Activated naive CD8-positive, alpha-beta T cell treated with anti-CD3 and anti-CD28 coated beads, Interleukin-2, amount 10 ng/mL, durations not matched to agents 7 days and 5 days (primary cell): ENCODE measurements at regions not wholly inside any gene's neighbourhood (a gene's known extent, or its start where the extent isn't known, plus 50 kb on each side); places are given as distances from the start of the nearest gene placed in this dataset.
"Not testable (repeated sequence)": the region's sequence is repeated elsewhere in the genome, so short reads cannot be mapped to it uniquely, and the experiment has no call there.

Source experiments
- ATAC-seq: fragments of 150-1000 bp; cut with Tn5 transposase; one replicate; pipeline ENCODE4 v1.10.0; 2021; ENCODE audit warnings: low read depth, moderate library complexity
- POLR2A ChIA-PET: fragments of 350-600 bp; sonication (Branson Sonifier 250); formaldehyde crosslinking; loops from one replicate; lab custom pipeline; 2021; ENCODE audit warnings: antibody characterized with exemption; lab: Charles Lee
- DNase-seq: peaks from one replicate; pipeline ENCODE4 v3.0.0; 2021
- H3K27ac Mint-ChIP-seq: one replicate; pipeline ENCODE4 v1.8.0; 2022; ENCODE audit warnings: mild to moderate bottlenecking, mixed read lengths
- H3K27me3 Mint-ChIP-seq: one replicate; pipeline ENCODE4 v1.8.0; 2022; ENCODE audit warnings: mild to moderate bottlenecking, moderate library complexity, mixed read lengths
- H3K36me3 Mint-ChIP-seq: one replicate; pipeline ENCODE4 v1.8.0; 2021; ENCODE audit warnings: mild to moderate bottlenecking, mixed read lengths
- H3K4me1 Mint-ChIP-seq: one replicate; pipeline ENCODE4 v1.8.0; 2021; ENCODE audit warnings: mixed read lengths
- H3K4me3 Mint-ChIP-seq: one replicate; pipeline ENCODE4 v1.8.0; 2022; ENCODE audit warnings: mild to moderate bottlenecking, moderate library complexity, mixed read lengths
- H3K9me3 Mint-ChIP-seq: one replicate; pipeline ENCODE4 v1.8.0; 2021; ENCODE audit warnings: mixed read lengths

- Mint-ChIP-seq H3K27ac (no peak overlapping the region), H3K27me3 (no peaks in the 10 kb centered on the region)
- ATAC-seq: no peak
These were observed 408.6 kb upstream of the ACTRT1 start for GRCh38 chrX:128460835-128461234.

GRCh38 chrX:128458888-128459287, 406.7 kb upstream of the ACTRT1 start:
- Mint-ChIP-seq H3K4me1 (no peaks in the 10 kb centered on the region), H3K36me3 (no peaks in the 10 kb centered on the region), H3K9me3 (peaks cover 3% of the 10 kb centered on the region), H3K27ac (no peak overlapping the region), H3K27me3 (no peaks in the 10 kb centered on the region), H3K4me3 (no peak overlapping the region)
- POLR2A ChIA-PET: no interaction called here
- DNase-seq (no peak), ATAC-seq (no peak)

More at GRCh38 chrX:128460835-128461234, 408.6 kb upstream of the ACTRT1 start:
- no peak overlapping the region for H3K4me3 Mint-ChIP-seq
- no peaks in the 10 kb centered on the region for H3K9me3 Mint-ChIP-seq
- DNase-seq: no peak
- POLR2A ChIA-PET: no interaction called here
- no peaks in the 10 kb centered on the region for H3K4me1 Mint-ChIP-seq
- no peaks in the 10 kb centered on the region for H3K36me3 Mint-ChIP-seq

GRCh38 chrX:128457674-128458073, 405.5 kb upstream of the ACTRT1 start:
- peaks cover 3% of the 10 kb centered on the region for H3K9me3 Mint-ChIP-seq
- no peak overlapping the region for H3K4me3 Mint-ChIP-seq
- no peak overlapping the region for H3K27ac Mint-ChIP-seq
- H3K4me1 Mint-ChIP-seq: no peaks in the 10 kb centered on the region
- no peaks in the 10 kb centered on the region for H3K27me3 Mint-ChIP-seq
- POLR2A ChIA-PET: no interaction called here
- H3K36me3 Mint-ChIP-seq: no peaks in the 10 kb centered on the region
- DNase-seq (no peak), ATAC-seq (no peak)

DNA sequence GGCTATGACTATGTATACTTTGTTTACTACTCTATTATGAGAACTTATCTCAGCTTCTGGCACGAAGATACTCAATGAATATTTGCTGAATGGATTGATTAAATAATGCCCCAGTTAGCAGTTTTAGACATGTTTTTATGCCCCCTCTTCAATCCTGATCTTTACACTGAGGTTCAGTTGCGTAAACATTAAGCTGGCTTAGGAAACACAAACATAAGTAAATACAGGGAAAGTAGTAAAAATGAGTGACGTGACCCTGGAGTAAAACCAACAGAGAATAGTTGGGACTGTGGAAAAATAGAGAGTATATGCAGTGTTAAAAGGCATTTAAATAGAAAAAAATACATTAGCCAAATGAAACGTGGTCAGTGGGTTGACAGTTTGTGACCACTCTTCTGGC, 387.0 kb upstream of the ACTRT1 start:
- no peaks in the 10 kb centered on the region for H3K36me3 Mint-ChIP-seq
- ATAC-seq: no peak
- H3K27ac Mint-ChIP-seq: no peak overlapping the region
- H3K4me3 Mint-ChIP-seq: no peak overlapping the region
- H3K27me3 Mint-ChIP-seq: no peaks in the 10 kb centered on the region
- POLR2A ChIA-PET: no interaction called here
- no peaks in the 10 kb centered on the region for H3K4me1 Mint-ChIP-seq
- DNase-seq: no peak
- H3K9me3 Mint-ChIP-seq: no peaks in the 10 kb centered on the region

GRCh38 chrX:128438082-128438481, 385.9 kb upstream of the ACTRT1 start:
- Mint-ChIP-seq H3K4me3 (no peak overlapping the region), H3K27me3 (no peaks in the 10 kb centered on the region), H3K27ac (no peak overlapping the region), H3K9me3 (no peaks in the 10 kb centered on the region), H3K4me1 (no peaks in the 10 kb centered on the region), H3K36me3 (no peaks in the 10 kb centered on the region)
- DNase-seq (no peak), ATAC-seq (no peak)
- POLR2A ChIA-PET: no interaction called here

DNA sequence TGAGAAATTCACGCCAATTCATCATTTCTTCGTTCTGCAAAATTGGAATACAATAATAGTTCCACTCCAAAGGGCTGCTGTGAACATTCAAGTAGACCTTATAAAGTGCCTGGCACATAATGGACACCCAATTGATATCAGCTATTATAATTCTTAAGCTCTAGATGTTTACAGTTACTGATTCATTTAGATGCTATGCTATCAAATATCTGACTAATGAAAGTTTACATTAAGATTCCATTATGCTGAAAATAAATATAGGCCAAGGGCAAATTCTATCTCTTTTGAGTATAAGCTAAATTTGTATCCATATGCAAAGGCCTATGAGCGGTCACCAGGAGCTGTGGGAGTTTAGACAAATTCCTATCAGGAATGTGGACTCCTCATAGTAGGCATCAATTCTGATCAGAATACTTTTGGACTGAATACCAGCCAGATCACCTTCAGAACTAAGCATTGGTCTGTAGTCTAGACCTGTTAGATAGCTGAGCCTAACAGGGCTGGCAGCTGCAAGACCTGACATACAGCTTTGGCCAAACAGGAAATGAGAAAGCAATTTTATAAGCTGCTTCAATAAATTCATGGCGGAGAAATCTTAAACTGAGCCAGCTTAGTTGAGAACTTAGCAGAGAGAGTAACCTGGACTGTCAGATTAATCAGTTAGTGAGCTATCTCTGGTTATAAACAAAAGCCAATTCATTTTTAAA, 384.3 kb upstream of the ACTRT1 start:
- ATAC-seq (no peak), DNase-seq (no peak)
- Mint-ChIP-seq H3K9me3 (no peaks in the 10 kb centered on the region), H3K36me3 (no peaks in the 10 kb centered on the region), H3K4me3 (no peak overlapping the region), H3K27ac (no peak overlapping the region), H3K27me3 (no peaks in the 10 kb centered on the region), H3K4me1 (no peaks in the 10 kb centered on the region)
- POLR2A ChIA-PET: no interaction called here

- POLR2A ChIA-PET: no interaction called here
- no peak for ATAC-seq
These were observed 373.3 kb upstream of the ACTRT1 start for GRCh38 chrX:128425546-128425945.

DNA sequence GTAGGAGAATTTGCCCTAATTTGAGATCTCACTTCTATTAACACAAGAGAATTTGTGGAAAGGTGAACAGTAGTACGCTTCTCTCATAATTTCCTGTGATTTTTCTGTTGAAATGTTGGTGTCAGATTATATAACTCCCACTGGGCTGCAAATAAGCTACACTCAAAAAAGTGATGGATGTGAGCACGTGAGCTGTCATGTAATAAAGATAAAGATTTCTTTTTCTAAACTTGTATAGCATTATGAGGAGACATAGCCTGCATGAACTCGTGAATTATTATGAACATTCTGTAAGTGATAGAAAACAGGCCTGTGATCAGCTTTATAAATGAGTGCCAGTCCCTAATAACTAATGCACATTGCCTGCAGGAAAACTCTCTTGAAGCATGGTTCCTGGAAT, 356.6 kb upstream of the ACTRT1 start:
- DNase-seq: no peak
- POLR2A ChIA-PET: no interaction called here
- Mint-ChIP-seq H3K27me3 (no peaks in the 10 kb centered on the region), H3K27ac (no peak overlapping the region), H3K4me3 (no peak overlapping the region), H3K4me1 (no peaks in the 10 kb centered on the region), H3K36me3 (no peaks in the 10 kb centered on the region), H3K9me3 (no peaks in the 10 kb centered on the region)
- ATAC-seq: no peak

More at GRCh38 chrX:128425546-128425945, 373.3 kb upstream of the ACTRT1 start:
- H3K4me1 Mint-ChIP-seq: no peaks in the 10 kb centered on the region
- no peaks in the 10 kb centered on the region for H3K36me3 Mint-ChIP-seq
- no peaks in the 10 kb centered on the region for H3K9me3 Mint-ChIP-seq
- no peak overlapping the region for H3K4me3 Mint-ChIP-seq
- H3K27me3 Mint-ChIP-seq: no peaks in the 10 kb centered on the region
- no peak overlapping the region for H3K27ac Mint-ChIP-seq
- DNase-seq: no peak

DNA sequence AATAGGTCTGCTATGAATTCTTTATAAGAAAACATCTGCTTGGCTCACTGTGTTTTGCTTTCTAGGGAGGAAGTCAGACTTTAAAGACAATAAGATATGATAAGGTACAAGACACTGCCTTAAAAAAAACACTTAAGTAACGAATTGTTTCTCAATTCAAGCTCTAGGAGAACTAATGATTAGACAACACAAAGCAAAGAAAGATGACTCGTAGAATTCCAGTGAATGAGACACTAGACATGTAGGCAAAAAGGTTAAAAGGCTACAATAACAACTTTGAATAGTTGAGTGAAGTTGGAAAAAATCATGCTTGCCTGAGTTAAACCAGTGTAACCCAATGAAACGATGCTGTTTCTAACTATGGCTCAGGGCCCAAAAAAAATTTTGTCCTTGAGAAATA, 344.4 kb upstream of the ACTRT1 start:
- H3K9me3 Mint-ChIP-seq: no peaks in the 10 kb centered on the region
- no peaks in the 10 kb centered on the region for H3K36me3 Mint-ChIP-seq
- DNase-seq: no peak
- H3K27me3 Mint-ChIP-seq: no peaks in the 10 kb centered on the region
- POLR2A ChIA-PET: no interaction called here
- no peak overlapping the region for H3K4me3 Mint-ChIP-seq
- H3K4me1 Mint-ChIP-seq: no peaks in the 10 kb centered on the region
- H3K27ac Mint-ChIP-seq: no peak overlapping the region
- no peak for ATAC-seq

DNA sequence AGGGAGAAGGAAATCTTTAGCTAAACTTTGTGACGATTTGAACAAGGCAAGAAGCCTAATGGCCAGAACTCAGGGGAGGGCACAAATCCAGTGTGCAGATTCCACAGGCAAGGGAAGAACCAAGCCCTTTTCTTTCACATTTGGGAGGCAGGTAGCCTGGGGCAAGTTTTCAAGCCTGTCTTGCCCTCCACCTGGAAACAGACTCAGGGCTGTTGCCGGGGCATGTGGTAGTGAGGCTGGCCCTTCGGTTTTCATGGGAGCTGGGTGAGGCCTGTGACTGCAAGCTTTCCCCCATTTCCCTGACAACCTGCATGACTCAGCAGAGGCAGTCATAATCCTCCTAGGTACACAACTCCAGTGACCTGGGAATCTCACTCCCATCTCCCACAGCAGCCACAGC, 331.6 kb upstream of the ACTRT1 start:
- POLR2A ChIA-PET, H3K27me3 Mint-ChIP-seq, DNase-seq, H3K4me1 Mint-ChIP-seq, H3K36me3 Mint-ChIP-seq, H3K9me3 Mint-ChIP-seq, H3K4me3 Mint-ChIP-seq, ATAC-seq, H3K27ac Mint-ChIP-seq: not testable (repeated sequence)

DNA sequence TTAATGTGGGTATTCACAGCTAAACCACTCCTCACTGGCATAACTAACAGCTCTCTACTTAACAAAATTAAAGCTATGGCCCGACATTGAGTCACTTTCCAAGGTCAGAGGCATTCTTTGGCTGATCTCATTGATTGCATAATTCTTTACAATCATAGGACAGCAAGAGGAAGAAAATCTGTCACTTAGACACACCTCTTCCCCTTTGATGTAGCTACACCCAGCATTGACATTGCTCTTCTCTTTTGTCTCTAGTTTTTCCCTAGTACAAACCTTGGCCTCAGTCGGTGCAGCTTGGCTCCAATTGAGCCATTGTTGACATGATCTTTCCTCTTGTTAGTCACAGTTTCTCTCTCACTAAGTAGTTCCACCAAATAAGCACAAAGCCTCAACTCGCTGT, 313.3 kb upstream of the ACTRT1 start:
- ATAC-seq (no peak), DNase-seq (no peak)
- no peak overlapping the region for H3K4me3 Mint-ChIP-seq
- H3K4me1 Mint-ChIP-seq: no peaks in the 10 kb centered on the region
- H3K9me3 Mint-ChIP-seq: no peaks in the 10 kb centered on the region
- no peak overlapping the region for H3K27ac Mint-ChIP-seq
- POLR2A ChIA-PET: no interaction called here
- H3K36me3 Mint-ChIP-seq: no peaks in the 10 kb centered on the region
- H3K27me3 Mint-ChIP-seq: no peaks in the 10 kb centered on the region

DNA sequence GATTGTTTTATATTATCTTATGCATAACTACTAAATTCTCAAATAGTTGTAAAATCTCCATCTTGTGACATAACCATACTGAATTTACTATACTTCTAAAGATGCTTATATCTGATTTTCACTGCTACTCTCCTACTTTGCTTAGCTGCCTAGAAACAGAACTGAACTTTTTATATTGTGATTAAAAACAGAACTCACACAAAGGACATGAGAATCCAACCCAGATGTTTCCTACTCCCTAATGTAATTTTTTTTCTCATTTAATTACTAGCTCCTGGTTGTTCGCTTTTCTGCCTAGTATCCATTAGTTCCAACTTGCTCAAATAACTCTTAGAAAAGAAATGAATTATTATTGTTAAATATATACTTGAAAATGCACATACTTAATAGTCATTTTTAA, 283.5 kb upstream of the ACTRT1 start:
- no peak for ATAC-seq
- no peaks in the 10 kb centered on the region for H3K4me1 Mint-ChIP-seq
- no peaks in the 10 kb centered on the region for H3K27me3 Mint-ChIP-seq
- POLR2A ChIA-PET: no interaction called here
- no peaks in the 10 kb centered on the region for H3K9me3 Mint-ChIP-seq
- no peaks in the 10 kb centered on the region for H3K36me3 Mint-ChIP-seq
- H3K27ac Mint-ChIP-seq: no peak overlapping the region
- no peak for DNase-seq
- no peak overlapping the region for H3K4me3 Mint-ChIP-seq

GRCh38 chrX:128334821-128335220, 282.6 kb upstream of the ACTRT1 start:
- DNase-seq: no peak
- no peak for ATAC-seq
- POLR2A ChIA-PET: no interaction called here
- Mint-ChIP-seq H3K36me3 (no peaks in the 10 kb centered on the region), H3K9me3 (no peaks in the 10 kb centered on the region), H3K27ac (no peak overlapping the region), H3K4me1 (no peaks in the 10 kb centered on the region), H3K4me3 (no peak overlapping the region), H3K27me3 (no peaks in the 10 kb centered on the region)

- POLR2A ChIA-PET: no interaction called here
These were observed 258.7 kb upstream of the ACTRT1 start for GRCh38 chrX:128310912-128311311.

GRCh38 chrX:128309311-128309710, 257.1 kb upstream of the ACTRT1 start:
- H3K4me3 Mint-ChIP-seq: no peak overlapping the region
- H3K27ac Mint-ChIP-seq: no peak overlapping the region
- H3K27me3 Mint-ChIP-seq: no peaks in the 10 kb centered on the region
- H3K4me1 Mint-ChIP-seq: no peaks in the 10 kb centered on the region
- H3K9me3 Mint-ChIP-seq: no peaks in the 10 kb centered on the region
- no peak for ATAC-seq
- no peaks in the 10 kb centered on the region for H3K36me3 Mint-ChIP-seq
- POLR2A ChIA-PET: no interaction called here
- no peak for DNase-seq

More at GRCh38 chrX:128310912-128311311, 258.7 kb upstream of the ACTRT1 start:
- ATAC-seq (no peak), DNase-seq (no peak)
- H3K4me1 Mint-ChIP-seq: no peaks in the 10 kb centered on the region
- no peak overlapping the region for H3K27ac Mint-ChIP-seq
- H3K9me3 Mint-ChIP-seq: no peaks in the 10 kb centered on the region
- H3K4me3 Mint-ChIP-seq: no peak overlapping the region
- no peaks in the 10 kb centered on the region for H3K36me3 Mint-ChIP-seq
- no peaks in the 10 kb centered on the region for H3K27me3 Mint-ChIP-seq
